ENCODE measurements at regions not wholly inside any gene's neighbourhood (a gene's known extent, or its start where the extent isn't known, plus 50 kb on each side); places are given as distances from the start of the nearest gene placed in this dataset.

DNA sequence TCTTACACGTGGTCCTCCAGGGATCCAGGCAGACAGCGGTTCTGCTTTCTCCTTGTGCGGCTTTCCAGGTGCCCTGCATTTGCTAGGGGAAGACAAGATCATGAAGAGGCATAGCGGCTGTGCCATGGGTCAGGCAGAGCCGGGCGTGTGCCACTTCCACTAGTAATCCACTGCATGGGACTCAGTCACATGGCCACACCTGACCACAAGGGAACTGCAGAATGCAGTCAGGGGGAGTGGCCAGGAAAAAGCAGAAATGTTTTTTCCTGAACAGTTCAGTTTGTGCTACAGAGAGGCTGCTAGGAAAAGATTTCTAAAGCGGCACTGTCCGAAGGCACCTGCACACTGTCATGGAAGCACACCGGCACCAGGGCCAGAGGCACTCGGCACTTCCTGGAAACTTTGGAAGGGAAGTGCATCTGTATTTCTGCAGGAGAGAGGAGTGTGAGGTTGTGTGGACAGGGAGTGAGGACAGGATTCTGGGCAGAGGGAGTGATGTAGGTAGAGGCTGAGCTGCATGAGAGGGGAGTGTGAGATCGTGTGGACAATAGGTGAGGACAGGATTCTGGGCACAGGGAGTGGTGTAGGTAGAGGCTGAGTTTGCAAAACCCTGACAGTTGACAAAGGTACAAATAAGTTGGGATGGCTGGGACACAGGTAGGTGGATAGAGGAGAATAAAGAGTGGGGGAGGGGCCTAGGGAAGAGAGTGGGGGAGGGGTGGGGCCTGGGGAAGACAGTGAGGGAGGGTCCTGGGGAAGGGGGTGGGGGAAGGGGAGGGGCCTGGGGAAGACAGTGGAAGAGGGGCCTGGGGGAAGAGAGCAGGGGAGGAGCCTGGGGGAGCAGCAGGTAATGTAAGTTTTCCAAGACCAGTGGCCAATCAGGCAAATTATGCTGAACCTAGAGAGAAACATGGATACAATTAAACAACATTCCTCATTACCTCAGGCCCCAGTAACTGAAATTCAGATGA, 1436.3 kb downstream of the TBC1D22A start:
- ChIA-PET POLR2A (no interaction called here), CTCF (ENCODE audit: low intra/inter-chr PET ratio, low total read pairs) (no interaction called here)
- TF ChIP-seq SALL2 (CRISPR knock-in tag; IDR thresholded peaks at IDR 0.05) (no peak), HOXA7 (CRISPR knock-in tag; IDR thresholded peaks at IDR 0.05) (no peak), SMAD3 (CRISPR knock-in tag; IDR thresholded peaks at IDR 0.05) (no peak), DPF2 (CRISPR knock-in tag; IDR thresholded peaks at IDR 0.05; ENCODE audit: borderline replicate concordance, low read depth) (no peak), DDIT3 (CRISPR knock-in tag; IDR thresholded peaks at IDR 0.05) (no peak), ZC3H13 (CRISPR knock-in tag; IDR thresholded peaks at IDR 0.05) (no peak), SATB2 (CRISPR knock-in tag; IDR thresholded peaks at IDR 0.05) (no peak), ZNF674 (CRISPR knock-in tag; IDR thresholded peaks at IDR 0.05; ENCODE audit: low read depth) (no peak), ZNF879 (CRISPR knock-in tag; IDR thresholded peaks at IDR 0.05) (no peak), SP1 (IDR thresholded peaks at IDR 0.05) (no peak), SP1 (CRISPR knock-in tag; IDR thresholded peaks at IDR 0.05) (no peak), YY1 (IDR thresholded peaks at IDR 0.05; ENCODE audit: insufficient read depth, insufficient replicate concordance, low read depth, low read length) (no peak), NR1H2 (CRISPR knock-in tag; IDR thresholded peaks at IDR 0.05; ENCODE audit: borderline replicate concordance, low read depth) (no peak), TRAFD1 (CRISPR knock-in tag; IDR thresholded peaks at IDR 0.05; ENCODE audit: borderline replicate concordance) (no peak), AKAP8 (CRISPR knock-in tag; IDR thresholded peaks at IDR 0.05) (no peak)
- TF ChIP-seq, protein P1, sequence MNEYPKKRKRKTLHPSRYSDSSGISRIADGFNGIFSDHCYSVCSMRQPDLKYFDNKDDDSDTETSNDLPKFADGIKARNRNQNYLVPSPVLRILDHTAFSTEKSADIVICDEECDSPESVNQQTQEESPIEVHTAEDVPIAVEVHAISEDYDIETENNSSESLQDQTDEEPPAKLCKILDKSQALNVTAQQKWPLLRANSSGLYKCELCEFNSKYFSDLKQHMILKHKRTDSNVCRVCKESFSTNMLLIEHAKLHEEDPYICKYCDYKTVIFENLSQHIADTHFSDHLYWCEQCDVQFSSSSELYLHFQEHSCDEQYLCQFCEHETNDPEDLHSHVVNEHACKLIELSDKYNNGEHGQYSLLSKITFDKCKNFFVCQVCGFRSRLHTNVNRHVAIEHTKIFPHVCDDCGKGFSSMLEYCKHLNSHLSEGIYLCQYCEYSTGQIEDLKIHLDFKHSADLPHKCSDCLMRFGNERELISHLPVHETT (CRISPR knock-in tag; conservative IDR thresholded peaks at IDR 0.05) = no peak
- TF ChIP-seq, protein P2, sequence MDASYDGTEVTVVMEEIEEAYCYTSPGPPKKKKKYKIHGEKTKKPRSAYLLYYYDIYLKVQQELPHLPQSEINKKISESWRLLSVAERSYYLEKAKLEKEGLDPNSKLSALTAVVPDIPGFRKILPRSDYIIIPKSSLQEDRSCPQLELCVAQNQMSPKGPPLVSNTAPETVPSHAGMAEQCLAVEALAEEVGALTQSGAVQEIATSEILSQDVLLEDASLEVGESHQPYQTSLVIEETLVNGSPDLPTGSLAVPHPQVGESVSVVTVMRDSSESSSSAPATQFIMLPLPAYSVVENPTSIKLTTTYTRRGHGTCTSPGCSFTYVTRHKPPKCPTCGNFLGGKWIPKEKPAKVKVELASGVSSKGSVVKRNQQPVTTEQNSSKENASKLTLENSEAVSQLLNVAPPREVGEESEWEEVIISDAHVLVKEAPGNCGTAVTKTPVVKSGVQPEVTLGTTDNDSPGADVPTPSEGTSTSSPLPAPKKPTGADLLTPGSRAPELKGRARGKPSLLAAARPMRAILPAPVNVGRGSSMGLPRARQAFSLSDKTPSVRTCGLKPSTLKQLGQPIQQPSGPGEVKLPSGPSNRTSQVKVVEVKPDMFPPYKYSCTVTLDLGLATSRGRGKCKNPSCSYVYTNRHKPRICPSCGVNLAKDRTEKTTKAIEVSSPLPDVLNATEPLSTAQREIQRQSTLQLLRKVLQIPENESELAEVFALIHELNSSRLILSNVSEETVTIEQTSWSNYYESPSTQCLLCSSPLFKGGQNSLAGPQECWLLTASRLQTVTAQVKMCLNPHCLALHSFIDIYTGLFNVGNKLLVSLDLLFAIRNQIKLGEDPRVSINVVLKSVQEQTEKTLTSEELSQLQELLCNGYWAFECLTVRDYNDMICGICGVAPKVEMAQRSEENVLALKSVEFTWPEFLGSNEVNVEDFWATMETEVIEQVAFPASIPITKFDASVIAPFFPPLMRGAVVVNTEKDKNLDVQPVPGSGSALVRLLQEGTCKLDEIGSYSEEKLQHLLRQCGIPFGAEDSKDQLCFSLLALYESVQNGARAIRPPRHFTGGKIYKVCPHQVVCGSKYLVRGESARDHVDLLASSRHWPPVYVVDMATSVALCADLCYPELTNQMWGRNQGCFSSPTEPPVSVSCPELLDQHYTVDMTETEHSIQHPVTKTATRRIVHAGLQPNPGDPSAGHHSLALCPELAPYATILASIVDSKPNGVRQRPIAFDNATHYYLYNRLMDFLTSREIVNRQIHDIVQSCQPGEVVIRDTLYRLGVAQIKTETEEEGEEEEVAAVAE (CRISPR knock-in tag; IDR thresholded peaks at IDR 0.05; ENCODE audit: borderline replicate concordance) = no peak
- FAIRE-seq (no peak), ATAC-seq (no peak), DNase-seq (ENCODE audit: low spot score) (no peak)
- no peak overlapping the region for H3K4me3 ChIP-seq (replicated peaks in 1 of 3; ENCODE audit: insufficient read depth in 1 of 3, low read depth in 2 of 3, low read length in 3 of 3)
- in situ Hi-C loops (cut with HindIII; ENCODE audit: extremely low pct_ligation_motif_present, low pct_unique_long_range_greater_than_20kb) (no loop called here), intact Hi-C loops (cut with micrococcal nuclease; ENCODE audit: unreplicated experiment) (no loop called here)
- no peaks in the 10 kb centered on the region for H4K20me1 ChIP-seq (ENCODE audit: insufficient read depth, low read length)
- H3K4me1 ChIP-seq (ENCODE audit: insufficient read depth, low read length) = no peaks in the 10 kb centered on the region
- H2AFZ ChIP-seq (ENCODE audit: low read length) = no peak overlapping the region
- H3K9ac ChIP-seq (ENCODE audit: insufficient read depth, low read depth, low read length) = no peak overlapping the region
- 46% methylated on average over 11 of the region's 11 CpGs for WGBS (ENCODE audit: low lambda C conversion rate)
- H3K4me2 ChIP-seq (ENCODE audit: low read depth, low read length) = no peak overlapping the region
- no peaks in the 10 kb centered on the region for H3K36me3 ChIP-seq (replicated peaks in 1 of 2; ENCODE audit: control insufficient read depth in 1 of 2, insufficient read depth in 2 of 2, low read length in 2 of 2)
- no TSS peak for BruUV-seq (replicated peaks)
- H3K79me2 ChIP-seq (ENCODE audit: insufficient read depth, low read length) = no peaks in the 10 kb centered on the region
- H3K27ac ChIP-seq (ENCODE audit: extremely low read length, insufficient read depth, low read length) = no peak overlapping the region
- H3K9me3 ChIP-seq (ENCODE audit: low read length) = no peaks in the 10 kb centered on the region
- H3K27me3 ChIP-seq (ENCODE audit: control insufficient read depth in 1 of 2, insufficient read depth in 2 of 2, low read length in 2 of 2) = peaks cover 0 to 8% of the 10 kb centered on the region in 2 experiments; a peak in 1 of 5 replicates

All from HepG2 (cell line).